ENCODE measurements at regions not wholly inside any gene's neighbourhood (a gene's known extent, or its start where the extent isn't known, plus 50 kb on each side); places are given as distances from the start of the nearest gene placed in this dataset.
A peak's percentile ranks its signal among the peaks of the same experiment; 100 is the strongest.
"Not testable (repeated sequence)": the region's sequence is repeated elsewhere in the genome, so short reads cannot be mapped to it uniquely, and the experiment has no call there.

- ATAC-seq (no peak), DNase-seq (no peak)
- Mint-ChIP-seq H3K27ac (no peak overlapping the region), H3K9me3 (no peaks in the 10 kb centered on the region), H3K27me3 (no peaks in the 10 kb centered on the region), H3K4me1 (peaks cover 45% of the 10 kb centered on the region), H3K4me3 (no peak overlapping the region)
Measured at GRCh38 chr1:234913278-234913649, 215.4 kb downstream of the TOMM20 start.

- no peak for ATAC-seq
- no peak overlapping the region for H3K27ac Mint-ChIP-seq
- no peak for DNase-seq
- peaks cover 45% of the 10 kb centered on the region for H3K4me1 Mint-ChIP-seq
- H3K9me3 Mint-ChIP-seq, result no peaks in the 10 kb centered on the region
- no peaks in the 10 kb centered on the region for H3K27me3 Mint-ChIP-seq
- no peak overlapping the region for H3K4me3 Mint-ChIP-seq
Measured at GRCh38 chr1:234912548-234913277, 215.9 kb downstream of the TOMM20 start.

- Mint-ChIP-seq H3K4me3 (peak overlapping the region in 1 of 2 donors; percentile 22), H3K27me3 (no peaks in the 10 kb centered on the region), H3K27ac (peak overlapping the region in 1 of 2 donors; percentile 67), H3K4me1 (peaks cover 40% of the 10 kb centered on the region), H3K9me3 (no peaks in the 10 kb centered on the region)
- ATAC-seq, result peak; percentile 69
- no peak for DNase-seq
Measured at GRCh38 chr1:234911787-234912186, 216.8 kb downstream of the TOMM20 start.

- not testable (repeated sequence) for H3K27me3 Mint-ChIP-seq, DNase-seq, ATAC-seq, H3K4me3 Mint-ChIP-seq, H3K27ac Mint-ChIP-seq, H3K9me3 Mint-ChIP-seq
- H3K4me1 Mint-ChIP-seq, result peaks cover 39% of the 10 kb centered on the region
Measured at GRCh38 chr1:234911136-234911535, 217.5 kb downstream of the TOMM20 start.

GRCh38 chr1:234909851-234910250, 218.8 kb downstream of the TOMM20 start:
- ATAC-seq, result no peak
- Mint-ChIP-seq H3K4me1 (peaks cover 33% of the 10 kb centered on the region), H3K9me3 (no peaks in the 10 kb centered on the region), H3K27ac (no peak overlapping the region), H3K4me3 (no peak overlapping the region), H3K27me3 (no peaks in the 10 kb centered on the region)
- DNase-seq, result no peak

GRCh38 chr1:234909307-234909810, 219.3 kb downstream of the TOMM20 start:
- peaks cover 33% of the 10 kb centered on the region for H3K4me1 Mint-ChIP-seq
- no peak for ATAC-seq
- no peaks in the 10 kb centered on the region for H3K27me3 Mint-ChIP-seq
- no peaks in the 10 kb centered on the region for H3K9me3 Mint-ChIP-seq
- H3K4me3 Mint-ChIP-seq, result no peak overlapping the region
- no peak for DNase-seq
- H3K27ac Mint-ChIP-seq, result no peak overlapping the region

GRCh38 chr1:234908571-234908970, 220.1 kb downstream of the TOMM20 start:
- H3K27me3 Mint-ChIP-seq, result no peaks in the 10 kb centered on the region
- no peak for ATAC-seq
- no peak overlapping the region for H3K4me3 Mint-ChIP-seq
- H3K27ac Mint-ChIP-seq, result peak overlapping the region in 1 of 2 donors; percentile 36
- H3K4me1 Mint-ChIP-seq, result peaks cover 27% of the 10 kb centered on the region
- no peaks in the 10 kb centered on the region for H3K9me3 Mint-ChIP-seq
- DNase-seq, result no peak

- ATAC-seq (no peak), DNase-seq (no peak)
- H3K4me3 Mint-ChIP-seq, result no peak overlapping the region
- peak overlapping the region; percentile 22 to 36 for H3K27ac Mint-ChIP-seq
- H3K9me3 Mint-ChIP-seq, result no peaks in the 10 kb centered on the region
- no peaks in the 10 kb centered on the region for H3K27me3 Mint-ChIP-seq
- H3K4me1 Mint-ChIP-seq, result peaks cover 21% of the 10 kb centered on the region
Measured at GRCh38 chr1:234907940-234908405, 220.7 kb downstream of the TOMM20 start.

- no peak for DNase-seq
- H3K4me1 Mint-ChIP-seq, result peaks cover 15% of the 10 kb centered on the region
- H3K4me3 Mint-ChIP-seq, result no peak overlapping the region
- no peaks in the 10 kb centered on the region for H3K27me3 Mint-ChIP-seq
- ATAC-seq, result no peak
- H3K9me3 Mint-ChIP-seq, result no peaks in the 10 kb centered on the region
- H3K27ac Mint-ChIP-seq, result peak overlapping the region in 1 of 2 donors; percentile 19
Measured at GRCh38 chr1:234907208-234907939, 221.3 kb downstream of the TOMM20 start.

GRCh38 chr1:234906654-234907053, 222.0 kb downstream of the TOMM20 start:
- H3K9me3 Mint-ChIP-seq, result no peaks in the 10 kb centered on the region
- no peak for ATAC-seq
- no peak overlapping the region for H3K4me3 Mint-ChIP-seq
- no peak for DNase-seq
- no peaks in the 10 kb centered on the region for H3K27me3 Mint-ChIP-seq
- no peak overlapping the region for H3K27ac Mint-ChIP-seq
- peaks cover 8% of the 10 kb centered on the region for H3K4me1 Mint-ChIP-seq

- H3K9me3 Mint-ChIP-seq, result no peaks in the 10 kb centered on the region
- no peaks in the 10 kb centered on the region for H3K27me3 Mint-ChIP-seq
- H3K27ac Mint-ChIP-seq, result peak overlapping the region in 1 of 2 donors; percentile 35
- peaks cover 6% of the 10 kb centered on the region for H3K4me1 Mint-ChIP-seq
- ATAC-seq (peak; percentile 55), DNase-seq (no peak)
- H3K4me3 Mint-ChIP-seq, result no peak overlapping the region
Measured at GRCh38 chr1:234902774-234903547, 225.7 kb downstream of the TOMM20 start.

GRCh38 chr1:234901491-234902049, 227.1 kb downstream of the TOMM20 start:
- Mint-ChIP-seq H3K9me3 (no peaks in the 10 kb centered on the region), H3K4me1 (peaks cover 13% of the 10 kb centered on the region), H3K27ac (no peak overlapping the region), H3K27me3 (peaks cover 5% of the 10 kb centered on the region), H3K4me3 (no peak overlapping the region)
- no peak for ATAC-seq
- no peak for DNase-seq

GRCh38 chr1:234900595-234900994, 228.0 kb downstream of the TOMM20 start:
- DNase-seq, result no peak
- Mint-ChIP-seq H3K4me1 (peaks cover 13% of the 10 kb centered on the region), H3K9me3 (no peaks in the 10 kb centered on the region), H3K27ac (no peak overlapping the region), H3K4me3 (no peak overlapping the region), H3K27me3 (peaks cover 8% of the 10 kb centered on the region)
- no peak for ATAC-seq

- H3K27ac Mint-ChIP-seq, result no peak overlapping the region
- H3K27me3 Mint-ChIP-seq, result peaks cover 8% of the 10 kb centered on the region
- H3K9me3 Mint-ChIP-seq, result peaks cover 0 to 3% of the 10 kb centered on the region in 2 donors
- no peak overlapping the region for H3K4me3 Mint-ChIP-seq
- H3K4me1 Mint-ChIP-seq, result peaks cover 17% of the 10 kb centered on the region
- DNase-seq, result no peak
- no peak for ATAC-seq
Measured at GRCh38 chr1:234899730-234900072, 228.9 kb downstream of the TOMM20 start.

- Mint-ChIP-seq H3K4me3 (no peak overlapping the region), H3K27ac (no peak overlapping the region), H3K9me3 (peaks cover 0 to 4% of the 10 kb centered on the region in 2 donors), H3K27me3 (peaks cover 8% of the 10 kb centered on the region), H3K4me1 (peaks cover 22% of the 10 kb centered on the region)
- no peak for ATAC-seq
- no peak for DNase-seq
Measured at GRCh38 chr1:234899041-234899729, 229.5 kb downstream of the TOMM20 start.

Measured in stimulated activated naive CD8-positive, alpha-beta T cell treated with anti-CD3 and anti-CD28 coated beads, Interleukin-15, amount 100 ng/mL, for 72 hours (primary cell).